IMR-90 (cell line): ENCODE measurements at regions not wholly inside any gene's neighbourhood (a gene's known extent, or its start where the extent isn't known, plus 50 kb on each side); places are given as distances from the start of the nearest gene placed in this dataset.

Experiments used
- ATAC-seq: fragments of 200-7000 bp; cut with Tn5 transposase; 2 replicates; pipeline ENCODE4 v1.9.1; 2020; ENCODE audit warnings: low read depth, mild to moderate bottlenecking, moderate library complexity
- BruUV-seq: library from RNA; stranded (reverse); fragments of 400-500 nt; replicated peaks from 2 replicates; lab custom pipeline; 2021; lab: Mats Ljungman, UMichigan
- CTCF ChIA-PET: fragments of 300-600 bp; formaldehyde crosslinking; extraction: SDS; loops from one replicate; lab custom pipeline; 2021; ENCODE audit warnings: antibody characterized with exemption; lab: Yijun Ruan, JAX
- POLR2A ChIA-PET: fragments of 300-600 bp; sonication (Branson Sonifier 250); formaldehyde crosslinking; loops from one replicate; lab custom pipeline; 2022; ENCODE audit warnings: antibody characterized with exemption; ENCODE audit not compliant: unreplicated experiment; lab: Charles Lee
- DNase-seq: peaks from one replicate; pipeline ENCODE4 v3.0.0; 2013
- H2AFZ ChIP-seq: replicated peaks from 2 replicates; pipeline ENCODE3; 2013; ENCODE audit warnings: low read length, mild to moderate bottlenecking; ENCODE audit not compliant: poor library complexity
- H2AK5ac ChIP-seq: 2 replicates; pipeline ENCODE4 v1.6.1; 2013; ENCODE audit warnings: low read depth, low read length, inconsistent platforms
- H2AK9ac ChIP-seq: replicated peaks from 2 replicates; pipeline ENCODE3; 2013; ENCODE audit warnings: mild to moderate bottlenecking, low read depth, low read length, moderate library complexity; ENCODE audit not compliant: poor library complexity
- H2BK120ac ChIP-seq: 2 replicates; pipeline ENCODE4 v1.6.1; 2013; ENCODE audit warnings: low read depth, low read length, inconsistent platforms
- H2BK15ac ChIP-seq: 3 replicates; pipeline ENCODE4 v1.6.1; 2013; ENCODE audit warnings: low read depth, low read length, inconsistent platforms
- H2BK20ac ChIP-seq: 2 replicates; pipeline ENCODE4 v1.6.1; 2013; ENCODE audit warnings: low read depth, mild to moderate bottlenecking, inconsistent platforms, low read length, moderate library complexity
- H2BK5ac ChIP-seq: 2 replicates; pipeline ENCODE4 v1.6.1; 2013; ENCODE audit warnings: mild to moderate bottlenecking, low read depth, low read length, inconsistent platforms; ENCODE audit not compliant: poor library complexity, severe bottlenecking
- H3K14ac ChIP-seq: replicated peaks from 2 replicates; pipeline ENCODE4 v1.6.1; 2013; ENCODE audit warnings: low read depth, low read length, inconsistent platforms
- H3K18ac ChIP-seq: 2 replicates; pipeline ENCODE4 v1.6.1; 2013; ENCODE audit warnings: low read depth, low read length, control low read depth
- H3K23ac ChIP-seq: 2 replicates; pipeline ENCODE4 v1.6.1; 2013; ENCODE audit warnings: low read depth, low read length, inconsistent platforms
- H3K27ac ChIP-seq: 2 replicates; pipeline ENCODE4 v1.5.1; 2013; ENCODE audit warnings: mild to moderate bottlenecking, control low read depth, low read length; ENCODE audit not compliant: insufficient read depth
- H3K27me3 ChIP-seq: 2 replicates; pipeline ENCODE4 v1.6.1; 2013; ENCODE audit warnings: low read length; ENCODE audit not compliant: control insufficient read depth, insufficient read depth
- H3K36me3 ChIP-seq: 2 replicates; pipeline ENCODE4 v1.6.1; 2013; ENCODE audit warnings: low read length, mixed read lengths; ENCODE audit not compliant: control insufficient read depth, insufficient read depth
- H3K4ac ChIP-seq: 2 replicates; pipeline ENCODE4 v1.6.1; 2013; ENCODE audit warnings: low read depth, low read length, inconsistent platforms
- H3K4me1 ChIP-seq: 2 replicates; pipeline ENCODE4 v1.6.1; 2013; ENCODE audit warnings: low read length, mixed read lengths; ENCODE audit not compliant: control insufficient read depth, insufficient read depth
- H3K4me2 ChIP-seq: 2 replicates; pipeline ENCODE4 v1.6.1; 2013; ENCODE audit warnings: low read depth, mild to moderate bottlenecking, control low read depth, low read length, moderate library complexity
- H3K4me3 ChIP-seq: 2 replicates; pipeline ENCODE4 v1.5.1; 2013; ENCODE audit warnings: low read depth, mild to moderate bottlenecking, control low read depth, low read length, moderate library complexity; ENCODE audit not compliant: insufficient read depth
- H3K56ac ChIP-seq: 2 replicates; pipeline ENCODE4 v1.6.1; 2013; ENCODE audit warnings: low read length, inconsistent platforms; ENCODE audit not compliant: insufficient read depth; ENCODE audit errors: extremely low read depth
- H3K79me1 ChIP-seq, 2 experiments: 2 replicates each; pipeline ENCODE4 v1.6.1; 2013; ENCODE audit warnings: low read length in 2 of 2, inconsistent platforms in 1 of 2, low read depth in 1 of 2
- H3K9ac ChIP-seq: 2 replicates; pipeline ENCODE4 v1.6.1; 2013; ENCODE audit warnings: low read depth, low read length, control low read depth
- H3K9me1 ChIP-seq: 2 replicates; pipeline ENCODE4 v1.6.1; 2013; ENCODE audit warnings: low read length, inconsistent platforms; ENCODE audit not compliant: insufficient read depth
- H3K9me3 ChIP-seq: 2 replicates; pipeline ENCODE4 v1.6.1; 2013; ENCODE audit warnings: low read length; ENCODE audit not compliant: control insufficient read depth, insufficient read depth
- H4K20me1 ChIP-seq: 2 replicates; pipeline ENCODE4 v1.6.1; 2013; ENCODE audit warnings: low read length, inconsistent platforms; ENCODE audit not compliant: insufficient read depth
- H4K5ac ChIP-seq: 2 replicates; pipeline ENCODE4 v1.6.1; 2013; ENCODE audit warnings: mild to moderate bottlenecking, low read depth, low read length, control low read depth
- H4K8ac ChIP-seq, 2 experiments: 2 replicates each; pipeline ENCODE4 v1.6.1; 2013; ENCODE audit warnings: low read depth in 2 of 2, low read length in 2 of 2, control low read depth in 1 of 2, inconsistent platforms in 1 of 2
- H4K91ac ChIP-seq: 2 replicates; pipeline ENCODE4 v1.6.1; 2013; ENCODE audit warnings: low read depth, low read length, inconsistent platforms; ENCODE audit not compliant: insufficient read depth
- MAFK ChIP-seq: IDR thresholded peaks from 2 replicates; pipeline ENCODE4 v1.6.1; 2012; ENCODE audit warnings: low read depth, low read length, improper control_type of control experiment
- MXI1 ChIP-seq: IDR thresholded peaks from 2 replicates; pipeline ENCODE4 v1.6.1; 2012; ENCODE audit warnings: low read depth, mild to moderate bottlenecking, low read length, moderate library complexity, borderline replicate concordance
- SMC3 ChIP-seq: fragments of 150-350 bp; IDR thresholded peaks from 2 replicates; pipeline ENCODE4 v1.6.1; 2016; ENCODE audit warnings: low read depth, mild to moderate bottlenecking, antibody characterized with exemption, low read length, moderate library complexity
- USF2 ChIP-seq: fragments of 150-350 bp; IDR thresholded peaks from 2 replicates; pipeline ENCODE4 v1.6.1; 2017; ENCODE audit warnings: mild to moderate bottlenecking, antibody characterized with exemption, low read length, low read depth
- WGBS, 2 experiments: methylation state at CpG; one replicate each; pipeline versions ENCODE4 v1.1.5 to v1.1.7; 2013; ENCODE audit warnings: missing lambda C conversion rate in 2 of 2; ENCODE audit not compliant: insufficient read length in 1 of 2; ENCODE audit errors: extremely low coverage in 2 of 2; 5-methylcytosine and 5-hydroxymethylcytosine counted together
- dilution Hi-C: fragments of 300-500 bp; cut with HindIII; formaldehyde crosslinking; loops from one replicate; pipeline ENCODE4 v1.14.3; 2018; ENCODE audit warnings: low sequenced_read_pairs; ENCODE audit not compliant: unreplicated experiment
- in situ Hi-C: fragments of 300-500 bp; cut with MboI; formaldehyde crosslinking; loops from 3 replicates; pipeline ENCODE4 v1.14.3; 2019; ENCODE audit warnings: low sequenced_read_pairs, inconsistent platforms, mixed read lengths
- intact Hi-C: fragments of 100-400 bp; cut with micrococcal nuclease; formaldehyde crosslinking; loops from 2 replicates; pipeline ENCODE4 v1.10.0; 2022

GRCh38 chr6:98498866-98499265 lies 335.5 kb upstream of the POU3F2 start:
- Histone ChIP-seq H4K20me1 (no peaks in the 10 kb centered on the region), H3K23ac (no peak overlapping the region), H3K9me1 (no peaks in the 10 kb centered on the region), H2AK9ac (no peak overlapping the region), H3K4me2 (no peak overlapping the region), H2BK120ac (no peak overlapping the region), H3K79me1 (no peaks in the 10 kb centered on the region), H3K27ac (no peak overlapping the region), H3K14ac (no peak overlapping the region), H2AK5ac (no peak overlapping the region), H3K27me3 (no peaks in the 10 kb centered on the region), H3K4me1 (no peaks in the 10 kb centered on the region), H3K9ac (no peak overlapping the region), H4K8ac (no peak overlapping the region), H3K4ac (no peak overlapping the region), H3K36me3 (no peaks in the 10 kb centered on the region), H4K91ac (no peak overlapping the region), H4K5ac (no peak overlapping the region), H3K18ac (no peak overlapping the region), H3K9me3 (0 out of 2 replicates have a peak, but pooled peaks cover 3% of the 10 kb centered on the region), H2BK5ac (no peak overlapping the region), H2BK15ac (no peak overlapping the region), H3K4me3 (no peak overlapping the region), H3K56ac (no peak overlapping the region), H2AFZ (no peak overlapping the region), H2BK20ac (no peak overlapping the region)
- in situ Hi-C loops, result no loop called here
- POLR2A ChIA-PET, result no interaction called here
- no TSS peak for BruUV-seq
- CTCF ChIA-PET, result no interaction called here
- 0% methylated on average over 2 of the region's 3 CpGs; no CpG with 5 or more reads in 1 of the 2 experiments for WGBS, 2 experiments
- no peak for ATAC-seq
- no peak for DNase-seq
- dilution Hi-C loops, result no loop called here
- intact Hi-C loops, result no loop called here
- no peak for TF ChIP-seq MXI1
- TF ChIP-seq USF2, result no peak
- no peak for TF ChIP-seq MAFK
- TF ChIP-seq SMC3, result no peak
